Mesendoderm (in vitro differentiated cells): ENCODE measurements at regions not wholly inside any gene's neighbourhood (a gene's known extent, or its start where the extent isn't known, plus 50 kb on each side); places are given as distances from the start of the nearest gene placed in this dataset.
"Not testable (repeated sequence)": the region's sequence is repeated elsewhere in the genome, so short reads cannot be mapped to it uniquely, and the experiment has no call there.

Experiments
- DNase-seq: peaks from one replicate; pipeline ENCODE4 v3.0.0; 2013
- H2AK5ac ChIP-seq: 2 replicates; pipeline ENCODE4 v1.6.1; 2013; ENCODE audit warnings: low read length, inconsistent platforms
- H2BK120ac ChIP-seq: 2 replicates; pipeline ENCODE4 v1.6.1; 2013; ENCODE audit warnings: low read depth, mild to moderate bottlenecking, low read length, moderate library complexity, mixed read lengths
- H2BK15ac ChIP-seq: replicated peaks from 2 replicates; pipeline ENCODE4 v1.6.1; 2013; ENCODE audit warnings: low read depth, mild to moderate bottlenecking, moderate library complexity
- H2BK5ac ChIP-seq: 2 replicates; pipeline ENCODE4 v1.6.1; 2013; ENCODE audit warnings: low read length, inconsistent platforms
- H3K18ac ChIP-seq: 2 replicates; pipeline ENCODE4 v1.6.1; 2013; ENCODE audit warnings: mild to moderate bottlenecking, low read length, mixed read lengths
- H3K23ac ChIP-seq: one replicate; pipeline ENCODE4 v1.6.1; 2013; ENCODE audit warnings: low read length
- H3K27ac ChIP-seq: 2 replicates; pipeline ENCODE4 v1.5.1; 2013; ENCODE audit warnings: low read depth, mild to moderate bottlenecking, inconsistent platforms, low read length, moderate library complexity
- H3K27me3 ChIP-seq: 2 replicates; pipeline ENCODE4 v1.6.1; 2013; ENCODE audit warnings: low read length, control low read depth, mild to moderate bottlenecking, inconsistent platforms; ENCODE audit not compliant: insufficient read depth, poor library complexity
- H3K36me3 ChIP-seq: 2 replicates; pipeline ENCODE4 v1.6.1; 2013; ENCODE audit warnings: low read length, inconsistent platforms; ENCODE audit not compliant: control insufficient read depth, insufficient read depth
- H3K4ac ChIP-seq: one replicate; pipeline ENCODE4 v1.6.1; 2013; ENCODE audit warnings: low read depth, mild to moderate bottlenecking, low read length, moderate library complexity
- H3K4me1 ChIP-seq: 2 replicates; pipeline ENCODE4 v1.6.1; 2013; ENCODE audit warnings: low read depth, low read length, inconsistent platforms; ENCODE audit not compliant: control insufficient read depth
- H3K4me2 ChIP-seq: 2 replicates; pipeline ENCODE4 v1.6.1; 2013; ENCODE audit warnings: low read length
- H3K4me3 ChIP-seq: 2 replicates; pipeline ENCODE4 v1.5.1; 2013; ENCODE audit warnings: mild to moderate bottlenecking, low read length
- H3K56ac ChIP-seq: one replicate; pipeline ENCODE4 v1.6.1; 2013; ENCODE audit warnings: low read length
- H3K79me1 ChIP-seq: 2 replicates; pipeline ENCODE4 v1.6.1; 2013; ENCODE audit warnings: low read length, inconsistent platforms
- H3K79me2 ChIP-seq: 2 replicates; pipeline ENCODE4 v1.6.1; 2013; ENCODE audit warnings: mild to moderate bottlenecking, low read length; ENCODE audit not compliant: control insufficient read depth, insufficient read depth
- H3K9ac ChIP-seq: 2 replicates; pipeline ENCODE4 v1.6.1; 2013; ENCODE audit warnings: low read length, inconsistent platforms
- H4K5ac ChIP-seq: one replicate; pipeline ENCODE4 v1.6.1; 2013; ENCODE audit warnings: low read length
- H4K8ac ChIP-seq: one replicate; pipeline ENCODE4 v1.6.1; 2013; ENCODE audit warnings: low read depth, mild to moderate bottlenecking, control low read depth, low read length, moderate library complexity
- WGBS: extraction: QIAGEN DNeasy Blood & Tissue Kit; methylation state at CpG from one replicate; pipeline ENCODE4 v1.1.7; 2013; ENCODE audit warnings: low lambda C conversion rate, missing lambda C conversion rate; ENCODE audit not compliant: insufficient coverage; ENCODE audit errors: extremely low coverage; 5-methylcytosine and 5-hydroxymethylcytosine counted together

DNA sequence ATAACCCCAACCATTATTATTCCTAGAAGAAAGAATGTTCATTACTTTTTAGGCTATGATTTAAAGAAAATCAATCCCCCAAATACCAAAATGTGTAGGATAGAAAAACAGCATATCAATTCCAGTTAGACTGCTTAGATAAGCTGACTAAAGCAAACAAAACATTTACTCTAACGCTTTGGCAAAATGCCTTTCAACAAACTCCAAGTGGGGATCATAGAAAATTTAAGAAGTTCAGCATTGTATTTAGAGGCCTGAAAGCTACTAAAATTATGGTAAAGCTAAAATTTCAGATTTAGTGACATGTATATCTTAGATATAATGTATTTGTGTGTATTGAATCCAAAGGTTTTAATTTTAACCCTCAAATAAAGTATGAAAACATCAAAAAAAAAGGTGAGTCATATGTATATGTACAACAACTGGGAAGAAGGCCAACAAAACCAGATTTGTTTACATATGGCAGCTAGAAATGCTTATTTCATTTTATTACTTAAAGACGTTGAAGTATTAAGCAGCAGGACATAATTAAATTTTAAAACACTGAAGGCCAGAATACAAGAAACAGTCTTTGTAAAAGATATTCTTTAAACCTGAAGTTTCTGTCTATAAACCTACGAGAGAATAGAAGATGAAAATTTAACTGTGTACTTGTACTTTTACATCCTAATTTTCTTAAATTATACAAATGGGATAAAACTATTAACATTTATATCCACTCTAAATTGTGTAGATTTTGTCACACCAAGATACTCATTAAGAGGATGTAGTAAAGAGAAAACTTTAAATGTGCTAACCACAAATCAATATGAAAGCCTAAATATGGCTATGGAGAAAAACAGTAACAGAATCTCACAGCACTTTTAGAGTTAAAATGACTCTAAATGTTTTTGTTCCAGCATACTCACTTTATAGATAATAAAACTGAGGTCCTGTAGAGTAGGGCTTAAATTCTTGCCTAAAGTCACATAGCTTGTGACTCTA, 71.4 kb downstream of the SLC41A2 start:
- no peaks in the 10 kb centered on the region for H3K79me1 ChIP-seq
- no CpG with 5 or more reads among the region's 3 CpGs for WGBS
- no peak overlapping the region for H2BK5ac ChIP-seq
- no peak overlapping the region for H3K23ac ChIP-seq
- DNase-seq: no peak
- no peak overlapping the region for H3K4me3 ChIP-seq
- no peaks in the 10 kb centered on the region for H3K79me2 ChIP-seq
- no peak overlapping the region for H2AK5ac ChIP-seq
- no peak overlapping the region for H3K9ac ChIP-seq
- H4K5ac ChIP-seq: no peak overlapping the region
- H3K4me2 ChIP-seq: no peak overlapping the region
- H3K18ac ChIP-seq: no peak overlapping the region
- H3K4me1 ChIP-seq: no peaks in the 10 kb centered on the region
- no peak overlapping the region for H3K56ac ChIP-seq
- no peak overlapping the region for H2BK120ac ChIP-seq
- H3K4ac ChIP-seq: no peak overlapping the region
- no peaks in the 10 kb centered on the region for H3K27me3 ChIP-seq
- H3K27ac ChIP-seq: no peak overlapping the region
- H2BK15ac ChIP-seq: no peak overlapping the region
- no peak overlapping the region for H4K8ac ChIP-seq
- H3K36me3 ChIP-seq: no peaks in the 10 kb centered on the region

DNA sequence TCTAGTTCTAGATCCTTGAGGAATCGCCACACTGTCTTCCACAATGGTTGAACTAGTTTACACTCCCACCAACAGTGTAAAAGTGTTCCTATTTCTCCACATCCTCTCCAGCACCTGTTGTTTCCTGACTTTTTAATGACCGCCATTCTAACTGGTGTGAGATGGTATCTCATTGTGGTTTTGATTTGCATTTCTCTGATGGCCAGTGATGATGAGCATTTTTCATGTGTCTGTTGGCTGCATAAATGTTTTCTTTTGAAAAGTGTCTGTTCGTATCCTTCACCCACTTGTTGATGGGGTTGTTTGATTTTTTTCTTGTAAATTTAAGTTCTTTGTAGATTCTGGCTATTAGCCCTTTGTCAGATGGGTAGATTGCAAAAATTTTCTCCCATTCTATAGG, 79.2 kb downstream of the SLC41A2 start:
- not testable (repeated sequence) for H2BK120ac ChIP-seq, H3K4ac ChIP-seq, H3K4me1 ChIP-seq, H3K36me3 ChIP-seq, H2BK5ac ChIP-seq, DNase-seq, H3K9ac ChIP-seq, H2AK5ac ChIP-seq, H4K5ac ChIP-seq, H3K27ac ChIP-seq, H3K79me1 ChIP-seq, H3K23ac ChIP-seq, H3K56ac ChIP-seq, H3K4me2 ChIP-seq, H2BK15ac ChIP-seq, H4K8ac ChIP-seq, H3K18ac ChIP-seq, H3K27me3 ChIP-seq, H3K79me2 ChIP-seq, H3K4me3 ChIP-seq
- no CpG with 5 or more reads among the region's 3 CpGs for WGBS

DNA sequence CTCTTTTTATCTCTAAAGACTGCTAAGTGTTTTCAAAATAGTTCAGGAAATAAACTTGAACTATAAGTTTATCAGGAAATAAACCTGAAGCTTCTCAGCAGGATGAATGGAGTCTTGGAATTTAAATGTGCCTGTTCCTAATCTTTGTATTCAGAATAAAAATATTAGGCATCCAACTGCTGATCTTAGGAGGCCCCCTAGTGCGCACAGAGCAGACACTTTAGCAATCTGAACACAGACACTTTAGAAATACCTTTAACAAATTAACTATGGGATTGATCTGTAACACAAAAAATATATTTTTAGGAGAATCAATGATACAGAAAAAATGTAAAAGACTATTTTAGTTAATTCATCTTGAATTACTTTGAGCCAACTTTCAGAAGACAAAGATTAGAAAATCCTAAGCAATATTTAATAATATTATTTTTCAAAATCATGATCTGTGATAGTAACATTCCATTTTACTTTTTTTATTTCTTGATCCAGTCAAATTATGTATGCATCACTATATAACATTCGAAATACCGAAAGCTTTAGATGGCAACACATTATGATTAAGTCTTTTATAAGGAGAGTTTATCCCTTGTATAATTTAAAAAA, 80.9 kb downstream of the SLC41A2 start:
- DNase-seq: peak; percentile 8
- H3K18ac ChIP-seq: no peak overlapping the region

DNA sequence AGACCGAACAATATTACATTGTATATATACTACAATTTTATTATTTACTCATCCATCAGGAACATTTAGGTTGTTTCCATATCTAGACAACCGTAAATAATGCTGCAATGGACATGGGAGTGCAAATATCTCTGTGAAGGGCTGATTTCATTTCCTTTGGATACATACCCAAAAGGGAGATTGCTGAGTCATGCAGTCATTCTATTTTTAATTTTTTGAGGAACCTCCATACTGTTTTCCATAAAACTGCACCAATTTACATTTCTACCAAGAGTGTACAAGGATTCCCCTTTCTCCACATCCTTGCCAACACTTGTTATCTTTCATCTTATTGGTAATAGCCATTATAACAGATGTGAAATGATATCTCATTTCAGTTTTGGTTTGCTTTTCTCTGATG, 84.7 kb downstream of the SLC41A2 start:
- H2BK120ac ChIP-seq: no peak overlapping the region
- H3K9ac ChIP-seq: no peak overlapping the region
- no peak overlapping the region for H3K18ac ChIP-seq
- H3K27ac ChIP-seq: no peak overlapping the region
- no peaks in the 10 kb centered on the region for H3K27me3 ChIP-seq
- no peak overlapping the region for H3K4ac ChIP-seq
- H2AK5ac ChIP-seq: no peak overlapping the region
- no peaks in the 10 kb centered on the region for H3K79me2 ChIP-seq
- H3K4me1 ChIP-seq: no peaks in the 10 kb centered on the region
- no peak for DNase-seq
- no peaks in the 10 kb centered on the region for H3K36me3 ChIP-seq
- H3K23ac ChIP-seq: no peak overlapping the region
- no CpG with 5 or more reads among the region's 2 CpGs for WGBS
- no peak overlapping the region for H2BK5ac ChIP-seq
- H3K79me1 ChIP-seq: no peaks in the 10 kb centered on the region
- no peak overlapping the region for H2BK15ac ChIP-seq
- H3K4me3 ChIP-seq: no peak overlapping the region
- H3K56ac ChIP-seq: no peak overlapping the region
- no peak overlapping the region for H4K5ac ChIP-seq
- no peak overlapping the region for H3K4me2 ChIP-seq
- no peak overlapping the region for H4K8ac ChIP-seq

More for the DNA sequence above, 80.9 kb downstream of the SLC41A2 start:
- no peak overlapping the region for H3K4me2 ChIP-seq
- no peaks in the 10 kb centered on the region for H3K36me3 ChIP-seq
- no peaks in the 10 kb centered on the region for H3K79me1 ChIP-seq
- no peak overlapping the region for H4K5ac ChIP-seq
- H2BK120ac ChIP-seq: no peak overlapping the region
- no peak overlapping the region for H3K56ac ChIP-seq
- no peak overlapping the region for H2AK5ac ChIP-seq
- H3K4ac ChIP-seq: no peak overlapping the region
- H3K4me3 ChIP-seq: no peak overlapping the region
- H2BK5ac ChIP-seq: no peak overlapping the region
- H3K4me1 ChIP-seq: no peaks in the 10 kb centered on the region
- H3K27ac ChIP-seq: no peak overlapping the region
- H3K79me2 ChIP-seq: no peaks in the 10 kb centered on the region
- H2BK15ac ChIP-seq: no peak overlapping the region
- no peak overlapping the region for H3K9ac ChIP-seq
- no peak overlapping the region for H3K23ac ChIP-seq
- no peak overlapping the region for H4K8ac ChIP-seq
- WGBS: no CpG with 5 or more reads among the region's 3 CpGs
- H3K27me3 ChIP-seq: no peaks in the 10 kb centered on the region

DNA sequence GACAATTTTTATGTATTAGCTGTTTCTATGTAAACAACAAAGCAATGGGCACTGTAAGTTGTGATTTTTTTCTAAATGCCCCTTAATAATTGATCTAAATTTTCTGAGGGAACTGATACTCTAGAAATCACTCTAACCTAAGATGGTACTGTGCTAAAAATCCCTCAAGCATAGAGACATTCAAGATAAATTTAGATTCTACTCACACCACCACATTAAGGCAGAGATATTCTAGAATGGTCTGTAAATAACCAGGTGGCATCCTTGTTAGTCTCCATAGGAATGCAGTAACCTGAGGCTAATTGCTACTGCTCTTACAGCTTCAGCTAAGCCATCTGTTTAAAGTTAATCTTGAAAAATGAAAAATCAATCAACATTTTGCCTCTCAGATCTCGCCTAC, 87.3 kb downstream of the SLC41A2 start:
- Histone ChIP-seq H3K9ac (no peak overlapping the region), H4K5ac (no peak overlapping the region), H3K79me2 (no peaks in the 10 kb centered on the region), H3K4me1 (no peaks in the 10 kb centered on the region), H3K36me3 (no peaks in the 10 kb centered on the region), H3K27ac (no peak overlapping the region), H2AK5ac (no peak overlapping the region), H3K4ac (no peak overlapping the region), H3K4me3 (no peak overlapping the region), H4K8ac (no peak overlapping the region), H3K56ac (no peak overlapping the region), H3K79me1 (no peaks in the 10 kb centered on the region), H3K18ac (no peak overlapping the region), H2BK120ac (no peak overlapping the region), H2BK15ac (no peak overlapping the region), H3K27me3 (no peaks in the 10 kb centered on the region), H3K23ac (no peak overlapping the region), H3K4me2 (no peak overlapping the region), H2BK5ac (no peak overlapping the region)
- DNase-seq: peak; percentile 25
- 100% methylated on average over 1 of the region's 1 CpG for WGBS
